SK-N-SH treated with all-trans-retinoic acid at 6 μM for 48 hours (cell line): ENCODE measurements at regions not wholly inside any gene's neighbourhood (a gene's known extent, or its start where the extent isn't known, plus 50 kb on each side); places are given as distances from the start of the nearest gene placed in this dataset.

Source experiments
- ARNTL ChIP-seq: fragments of 450-650 bp; formaldehyde crosslinking; IDR thresholded peaks from 2 replicates; pipeline ENCODE4 v1.5.0; 2020; ENCODE audit warnings: low read depth, mild to moderate bottlenecking, moderate library complexity, borderline replicate concordance
- GLIS3 ChIP-seq: fragments of 250-450 bp; sonication (Bioruptor Pico); IDR thresholded peaks from 2 replicates; pipeline ENCODE4 v1.5.0; 2020; ENCODE audit warnings: mild to moderate bottlenecking, moderate library complexity
- ISL1 ChIP-seq: fragments of 250-450 bp; sonication (Bioruptor Pico); IDR thresholded peaks from 2 replicates; pipeline ENCODE4 v2.1.2; 2022; ENCODE audit warnings: mild to moderate bottlenecking, moderate library complexity
- PPARA ChIP-seq: fragments of 250-450 bp; sonication (Bioruptor Pico); IDR thresholded peaks from 2 replicates; pipeline ENCODE4 v1.5.0; 2020; ENCODE audit warnings: mild to moderate bottlenecking, borderline replicate concordance
- ZC3H10 ChIP-seq: fragments of 250-450 bp; sonication (Bioruptor Pico); IDR thresholded peaks from 2 replicates; pipeline ENCODE4 v1.5.1; 2021; ENCODE audit warnings: mild to moderate bottlenecking, moderate library complexity
- ZFP30 ChIP-seq: fragments of 450-650 bp; formaldehyde crosslinking; IDR thresholded peaks from 2 replicates; pipeline ENCODE4 v1.5.0; 2022; ENCODE audit warnings: mild to moderate bottlenecking, moderate library complexity
- ZNF70 ChIP-seq: fragments of 450-650 bp; formaldehyde crosslinking; IDR thresholded peaks from 2 replicates; pipeline ENCODE4 v1.5.0; 2020; ENCODE audit warnings: mild to moderate bottlenecking, moderate library complexity
- TF ChIP-seq, protein P1 (sequence below): fragments of 250-450 bp; sonication (Bioruptor Pico); IDR thresholded peaks from 2 replicates; pipeline ENCODE4 v1.8.0; 2020; ENCODE audit warnings: mild to moderate bottlenecking, moderate library complexity, borderline replicate concordance

DNA sequence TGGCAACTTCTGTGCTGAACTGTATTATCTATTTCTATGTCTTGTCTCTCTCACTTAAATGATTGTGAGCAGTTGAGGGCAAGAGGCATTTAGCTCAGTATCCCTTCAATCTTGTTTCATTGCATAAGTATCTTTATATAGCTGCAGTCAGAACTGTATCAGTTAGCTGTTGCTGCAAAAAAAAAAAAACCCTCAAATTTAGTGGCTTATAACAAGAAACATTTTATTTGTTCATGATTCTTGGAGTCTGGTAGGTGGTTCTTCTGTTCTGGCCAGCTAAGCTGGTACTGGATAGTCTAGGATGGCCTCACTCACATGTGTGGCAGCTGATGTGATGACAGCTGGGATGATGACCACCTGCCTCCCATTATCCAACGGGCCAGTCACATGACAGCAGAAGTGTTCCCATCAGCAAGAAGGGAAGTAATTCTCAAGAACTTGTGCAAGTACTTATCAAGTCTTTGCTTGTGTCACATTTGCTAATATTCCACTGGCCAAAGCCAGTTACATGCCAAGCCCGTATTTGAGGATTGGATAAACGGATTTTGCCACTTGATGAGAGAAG, 67.8 kb downstream of the SLC4A3 start:
- TF ChIP-seq ARNTL (CRISPR knock-in tag) (no peak), ZC3H10 (CRISPR knock-in tag) (no peak), ZFP30 (CRISPR knock-in tag) (no peak), GLIS3 (CRISPR knock-in tag) (no peak), ZNF70 (no peak), ISL1 (CRISPR knock-in tag) (no peak), PPARA (CRISPR knock-in tag) (no peak)
- TF ChIP-seq, protein P1, sequence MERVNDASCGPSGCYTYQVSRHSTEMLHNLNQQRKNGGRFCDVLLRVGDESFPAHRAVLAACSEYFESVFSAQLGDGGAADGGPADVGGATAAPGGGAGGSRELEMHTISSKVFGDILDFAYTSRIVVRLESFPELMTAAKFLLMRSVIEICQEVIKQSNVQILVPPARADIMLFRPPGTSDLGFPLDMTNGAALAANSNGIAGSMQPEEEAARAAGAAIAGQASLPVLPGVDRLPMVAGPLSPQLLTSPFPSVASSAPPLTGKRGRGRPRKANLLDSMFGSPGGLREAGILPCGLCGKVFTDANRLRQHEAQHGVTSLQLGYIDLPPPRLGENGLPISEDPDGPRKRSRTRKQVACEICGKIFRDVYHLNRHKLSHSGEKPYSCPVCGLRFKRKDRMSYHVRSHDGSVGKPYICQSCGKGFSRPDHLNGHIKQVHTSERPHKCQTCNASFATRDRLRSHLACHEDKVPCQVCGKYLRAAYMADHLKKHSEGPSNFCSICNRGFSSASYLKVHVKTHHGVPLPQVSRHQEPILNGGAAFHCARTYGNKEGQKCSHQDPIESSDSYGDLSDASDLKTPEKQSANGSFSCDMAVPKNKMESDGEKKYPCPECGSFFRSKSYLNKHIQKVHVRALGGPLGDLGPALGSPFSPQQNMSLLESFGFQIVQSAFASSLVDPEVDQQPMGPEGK, result no peak
